ENCODE measurements at regions not wholly inside any gene's neighbourhood (a gene's known extent, or its start where the extent isn't known, plus 50 kb on each side); places are given as distances from the start of the nearest gene placed in this dataset.

GRCh38 chr13:75196147-75196837 is 285.7 kb downstream of the TBC1D4 start (continued):
- TF ChIP-seq USF1 (CRISPR knock-in tag; IDR thresholded peaks at IDR 0.05) (no peak), ZNF396 (CRISPR knock-in tag; IDR thresholded peaks at IDR 0.05; ENCODE audit: borderline replicate concordance) (no peak), ZNF138 (CRISPR knock-in tag; conservative IDR thresholded peaks at IDR 0.05) (no peak), ZNF425 (CRISPR knock-in tag; conservative IDR thresholded peaks at IDR 0.05) (no peak)

GRCh38 chr13:75195495-75196146 is 286.3 kb downstream of the TBC1D4 start:
- Mint-ChIP-seq H3K4me3 (no peak overlapping the region), H3K9me3 (0 out of 2 replicates have a peak, but pooled peaks cover 7% of the 10 kb centered on the region), H3K4me1 (no peaks in the 10 kb centered on the region), H3K27ac (no peak overlapping the region), H3K36me3 (no peaks in the 10 kb centered on the region), H3K27me3 (ENCODE audit: low read depth) (no peaks in the 10 kb centered on the region)
- TF ChIP-seq AFF4 (CRISPR knock-in tag; IDR thresholded peaks at IDR 0.05; ENCODE audit: borderline replicate concordance) (no peak), ZNF232 (CRISPR knock-in tag; IDR thresholded peaks at IDR 0.05) (no peak), ZNF425 (CRISPR knock-in tag; conservative IDR thresholded peaks at IDR 0.05) (no peak), TEAD4 (CRISPR knock-in tag; IDR thresholded peaks at IDR 0.05) (no peak), SMAD3 (CRISPR knock-in tag; IDR thresholded peaks at IDR 0.05; ENCODE audit: borderline replicate concordance) (no peak), HMGXB4 (CRISPR knock-in tag; IDR thresholded peaks at IDR 0.05) (no peak), PRDM15 (CRISPR knock-in tag; IDR thresholded peaks at IDR 0.05) (no peak), GTF2I (CRISPR knock-in tag; conservative IDR thresholded peaks at IDR 0.05) (no peak), CREM (CRISPR knock-in tag; IDR thresholded peaks at IDR 0.05) (no peak), NR2C2 (CRISPR knock-in tag; IDR thresholded peaks at IDR 0.05) (no peak), MYBL2 (CRISPR knock-in tag; IDR thresholded peaks at IDR 0.05) (no peak)
- ATAC-seq (peak; percentile 56), DNase-seq (ENCODE audit: low spot score) (no peak)
- POLR2A ChIA-PET, result no interaction called here
- CTCF ChIA-PET, result interaction anchor here (0.8 to 1.3 kb wide), 2 partner anchors 24 to 62 kb away, joined by 3 read pairs; no protein-coding TSS in a partner anchor

Data from WTC11 (cell line).